GM10266 (cell line): ENCODE measurements at regions not wholly inside any gene's neighbourhood (a gene's known extent, or its start where the extent isn't known, plus 50 kb on each side); places are given as distances from the start of the nearest gene placed in this dataset.

Source experiments
- DNase-seq: peaks from one replicate; pipeline ENCODE4 v3.0.0; 2012; ENCODE audit errors: extremely low spot score
- CTCF ChIP-seq: IDR thresholded peaks from 2 replicates; pipeline ENCODE4 v1.5.1; 2012; ENCODE audit warnings: mild to moderate bottlenecking, low read depth; ENCODE audit not compliant: control insufficient read depth, insufficient read depth; ENCODE audit errors: missing control alignments

GRCh38 chr15:70354346-70354905 lies 256.7 kb upstream of the TLE3 start:
- DNase-seq: no peak
- no peak for TF ChIP-seq CTCF

- DNase-seq: no peak
- TF ChIP-seq CTCF: no peak
Measured at GRCh38 chr15:70353606-70354345, 256.1 kb upstream of the TLE3 start.

- no peak for TF ChIP-seq CTCF
- DNase-seq: no peak
Measured at GRCh38 chr15:70351941-70352774, 254.4 kb upstream of the TLE3 start.

- no peak for TF ChIP-seq CTCF
- no peak for DNase-seq
Measured at GRCh38 chr15:70351391-70351790, 253.7 kb upstream of the TLE3 start.

GRCh38 chr15:70348581-70349344 lies 251.0 kb upstream of the TLE3 start:
- no peak for DNase-seq
- TF ChIP-seq CTCF: no peak

GRCh38 chr15:70348226-70348543 lies 250.5 kb upstream of the TLE3 start:
- no peak for TF ChIP-seq CTCF
- no peak for DNase-seq
